22Rv1 (cell line): ENCODE measurements at regions not wholly inside any gene's neighbourhood (a gene's known extent, or its start where the extent isn't known, plus 50 kb on each side); places are given as distances from the start of the nearest gene placed in this dataset.

ENCODE experiments used
- ZFX ChIP-seq: fragments of 450-650 bp; IDR thresholded peaks from 2 replicates; pipeline ENCODE4 v1.6.1; 2017; ENCODE audit warnings: antibody characterized with exemption, borderline replicate concordance
- TF ChIP-seq, protein P1 (sequence below): fragments of 450-650 bp; IDR thresholded peaks from 2 replicates; pipeline ENCODE4 v1.5.1; 2017; ENCODE audit warnings: mild to moderate bottlenecking

DNA sequence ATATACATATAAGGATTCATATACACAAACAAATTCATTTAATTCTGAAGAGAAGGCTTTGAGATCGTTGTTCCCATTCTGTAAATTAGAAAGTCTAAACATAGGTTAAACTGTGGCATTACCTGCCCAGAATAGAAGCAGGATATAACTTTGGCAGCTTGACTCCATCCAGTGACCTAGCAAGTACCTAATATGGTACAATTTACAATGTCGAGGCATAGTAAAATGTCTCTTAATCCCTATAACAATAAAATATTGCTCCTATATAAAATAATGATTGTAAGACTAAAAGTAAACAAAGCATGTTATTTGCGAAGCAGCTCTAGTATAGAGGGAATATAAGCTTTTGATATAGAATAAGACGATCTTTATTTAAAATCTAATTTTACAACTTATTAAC is 756.0 kb downstream of the LUZP2 start:
- TF ChIP-seq, protein P1, sequence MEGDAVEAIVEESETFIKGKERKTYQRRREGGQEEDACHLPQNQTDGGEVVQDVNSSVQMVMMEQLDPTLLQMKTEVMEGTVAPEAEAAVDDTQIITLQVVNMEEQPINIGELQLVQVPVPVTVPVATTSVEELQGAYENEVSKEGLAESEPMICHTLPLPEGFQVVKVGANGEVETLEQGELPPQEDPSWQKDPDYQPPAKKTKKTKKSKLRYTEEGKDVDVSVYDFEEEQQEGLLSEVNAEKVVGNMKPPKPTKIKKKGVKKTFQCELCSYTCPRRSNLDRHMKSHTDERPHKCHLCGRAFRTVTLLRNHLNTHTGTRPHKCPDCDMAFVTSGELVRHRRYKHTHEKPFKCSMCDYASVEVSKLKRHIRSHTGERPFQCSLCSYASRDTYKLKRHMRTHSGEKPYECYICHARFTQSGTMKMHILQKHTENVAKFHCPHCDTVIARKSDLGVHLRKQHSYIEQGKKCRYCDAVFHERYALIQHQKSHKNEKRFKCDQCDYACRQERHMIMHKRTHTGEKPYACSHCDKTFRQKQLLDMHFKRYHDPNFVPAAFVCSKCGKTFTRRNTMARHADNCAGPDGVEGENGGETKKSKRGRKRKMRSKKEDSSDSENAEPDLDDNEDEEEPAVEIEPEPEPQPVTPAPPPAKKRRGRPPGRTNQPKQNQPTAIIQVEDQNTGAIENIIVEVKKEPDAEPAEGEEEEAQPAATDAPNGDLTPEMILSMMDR, result no peak
- no peak for TF ChIP-seq ZFX
